ENCODE measurements at regions not wholly inside any gene's neighbourhood (a gene's known extent, or its start where the extent isn't known, plus 50 kb on each side); places are given as distances from the start of the nearest gene placed in this dataset.

GRCh38 chr2:11997142-11997541 is 250.7 kb downstream of the LPIN1 start:
- no peak for DNase-seq (ENCODE audit: extremely low spot score in 2 of 2)

GRCh38 chr2:11998218-11998617 is 251.8 kb downstream of the LPIN1 start:
- intact Hi-C loops (cut with DNase I), result no loop called here
- Histone ChIP-seq H3K27ac (no peak overlapping the region), H3K4me3 (no peak overlapping the region), H3K36me3 (no peaks in the 10 kb centered on the region), H3K4me1 (no peaks in the 10 kb centered on the region), H3K27me3 (no peaks in the 10 kb centered on the region), H3K9me3 (no peaks in the 10 kb centered on the region)
- TF ChIP-seq POLR2AphosphoS5 (IDR thresholded peaks at IDR 0.05; ENCODE audit: insufficient read depth in 1 of 2, low read depth in 1 of 2) (no peak), POLR2A (IDR thresholded peaks at IDR 0.05) (no peak)
- TF ChIP-seq, protein P1, sequence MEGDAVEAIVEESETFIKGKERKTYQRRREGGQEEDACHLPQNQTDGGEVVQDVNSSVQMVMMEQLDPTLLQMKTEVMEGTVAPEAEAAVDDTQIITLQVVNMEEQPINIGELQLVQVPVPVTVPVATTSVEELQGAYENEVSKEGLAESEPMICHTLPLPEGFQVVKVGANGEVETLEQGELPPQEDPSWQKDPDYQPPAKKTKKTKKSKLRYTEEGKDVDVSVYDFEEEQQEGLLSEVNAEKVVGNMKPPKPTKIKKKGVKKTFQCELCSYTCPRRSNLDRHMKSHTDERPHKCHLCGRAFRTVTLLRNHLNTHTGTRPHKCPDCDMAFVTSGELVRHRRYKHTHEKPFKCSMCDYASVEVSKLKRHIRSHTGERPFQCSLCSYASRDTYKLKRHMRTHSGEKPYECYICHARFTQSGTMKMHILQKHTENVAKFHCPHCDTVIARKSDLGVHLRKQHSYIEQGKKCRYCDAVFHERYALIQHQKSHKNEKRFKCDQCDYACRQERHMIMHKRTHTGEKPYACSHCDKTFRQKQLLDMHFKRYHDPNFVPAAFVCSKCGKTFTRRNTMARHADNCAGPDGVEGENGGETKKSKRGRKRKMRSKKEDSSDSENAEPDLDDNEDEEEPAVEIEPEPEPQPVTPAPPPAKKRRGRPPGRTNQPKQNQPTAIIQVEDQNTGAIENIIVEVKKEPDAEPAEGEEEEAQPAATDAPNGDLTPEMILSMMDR (IDR thresholded peaks at IDR 0.05), result no peak
- no peak for DNase-seq (ENCODE audit: extremely low spot score in 2 of 2)

More at GRCh38 chr2:11997142-11997541, 250.7 kb downstream of the LPIN1 start:
- Histone ChIP-seq H3K4me3 (no peak overlapping the region), H3K9me3 (no peaks in the 10 kb centered on the region), H3K27me3 (no peaks in the 10 kb centered on the region), H3K36me3 (no peaks in the 10 kb centered on the region), H3K27ac (no peak overlapping the region), H3K4me1 (no peaks in the 10 kb centered on the region)
- intact Hi-C loops (cut with DNase I), result no loop called here
- TF ChIP-seq POLR2AphosphoS5 (IDR thresholded peaks at IDR 0.05; ENCODE audit: insufficient read depth in 1 of 2, low read depth in 1 of 2), result no peak

- Histone ChIP-seq H3K27me3 (no peaks in the 10 kb centered on the region), H3K4me1 (no peaks in the 10 kb centered on the region), H3K4me3 (no peak overlapping the region), H3K36me3 (no peaks in the 10 kb centered on the region), H3K9me3 (no peaks in the 10 kb centered on the region), H3K27ac (no peak overlapping the region)
- DNase-seq (ENCODE audit: extremely low spot score in 2 of 2), result no peak
- intact Hi-C loops (cut with DNase I), result no loop called here
- no peak for TF ChIP-seq POLR2A (IDR thresholded peaks at IDR 0.05)
- TF ChIP-seq POLR2AphosphoS5 (IDR thresholded peaks at IDR 0.05; ENCODE audit: insufficient read depth in 1 of 2, low read depth in 1 of 2), result no peak
- TF ChIP-seq, protein P1 (IDR thresholded peaks at IDR 0.05), result no peak
Measured at GRCh38 chr2:11998626-11999378, 252.4 kb downstream of the LPIN1 start.

- no peak for DNase-seq (ENCODE audit: extremely low spot score in 2 of 2)
- Histone ChIP-seq H3K27me3 (no peaks in the 10 kb centered on the region), H3K9me3 (no peaks in the 10 kb centered on the region), H3K4me1 (no peaks in the 10 kb centered on the region), H3K36me3 (no peaks in the 10 kb centered on the region), H3K4me3 (no peak overlapping the region), H3K27ac (no peak overlapping the region)
- intact Hi-C loops (cut with DNase I), result no loop called here
- no peak for TF ChIP-seq POLR2AphosphoS5 (IDR thresholded peaks at IDR 0.05; ENCODE audit: insufficient read depth in 1 of 2, low read depth in 1 of 2)
- TF ChIP-seq, protein P1 (IDR thresholded peaks at IDR 0.05), result no peak
- no peak for TF ChIP-seq POLR2A (IDR thresholded peaks at IDR 0.05)
Measured at GRCh38 chr2:12001621-12002020, 255.2 kb downstream of the LPIN1 start.

DNA sequence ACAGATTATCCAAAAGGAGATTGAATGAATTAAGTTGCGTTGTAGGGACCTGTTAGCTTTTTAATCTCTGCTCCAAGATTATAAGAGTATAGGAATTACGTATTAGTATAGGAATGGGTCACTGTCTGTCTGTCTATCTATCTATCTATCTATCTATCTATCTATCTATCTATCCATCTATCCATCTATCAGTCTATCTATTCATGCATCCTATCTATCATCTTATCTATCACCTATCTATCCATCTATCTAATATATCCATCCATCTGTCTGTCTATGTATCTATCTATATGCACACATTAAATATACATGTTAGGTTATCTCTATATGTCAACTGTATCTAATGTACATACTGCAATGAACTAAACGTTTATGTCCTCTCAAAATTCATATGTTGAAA is 255.8 kb downstream of the LPIN1 start:
- Histone ChIP-seq H3K27me3 (no peaks in the 10 kb centered on the region), H3K4me1 (no peaks in the 10 kb centered on the region), H3K27ac (no peak overlapping the region), H3K4me3 (no peak overlapping the region), H3K36me3 (no peaks in the 10 kb centered on the region), H3K9me3 (no peaks in the 10 kb centered on the region)
- intact Hi-C loops (cut with DNase I), result no loop called here
- DNase-seq (ENCODE audit: extremely low spot score in 2 of 2), result no peak
- TF ChIP-seq, protein P1 (IDR thresholded peaks at IDR 0.05), result no peak
- TF ChIP-seq POLR2AphosphoS5 (IDR thresholded peaks at IDR 0.05; ENCODE audit: insufficient read depth in 1 of 2, low read depth in 1 of 2), result no peak
- TF ChIP-seq POLR2A (IDR thresholded peaks at IDR 0.05), result no peak
